Endothelial cell (in vitro differentiated cells): ENCODE measurements at regions not wholly inside any gene's neighbourhood (a gene's known extent, or its start where the extent isn't known, plus 50 kb on each side); places are given as distances from the start of the nearest gene placed in this dataset.

ENCODE experiments used
- DNase-seq: peaks from one replicate; pipeline ENCODE4 v3.0.0; 2021; ENCODE audit warnings: low spot score
- H3K27ac Mint-ChIP-seq: one replicate; pipeline ENCODE4 v1.8.0; 2021; ENCODE audit warnings: mixed read lengths, inconsistent platforms; ENCODE audit not compliant: unreplicated experiment
- H3K27me3 Mint-ChIP-seq: one replicate; pipeline ENCODE4 v1.8.0; 2021; ENCODE audit warnings: mild to moderate bottlenecking, moderate library complexity, mixed read lengths, inconsistent platforms; ENCODE audit not compliant: unreplicated experiment
- H3K36me3 Mint-ChIP-seq: one replicate; pipeline ENCODE4 v1.8.0; 2021; ENCODE audit warnings: mild to moderate bottlenecking, low read depth, mixed read lengths, inconsistent platforms; ENCODE audit not compliant: unreplicated experiment
- H3K4me1 Mint-ChIP-seq: one replicate; pipeline ENCODE4 v1.8.0; 2021; ENCODE audit warnings: mild to moderate bottlenecking, mixed read lengths, inconsistent platforms; ENCODE audit not compliant: unreplicated experiment
- H3K4me3 Mint-ChIP-seq: one replicate; pipeline ENCODE4 v1.8.0; 2021; ENCODE audit warnings: mild to moderate bottlenecking, mixed read lengths, inconsistent platforms; ENCODE audit not compliant: unreplicated experiment
- H3K9me3 Mint-ChIP-seq: one replicate; pipeline ENCODE4 v1.8.0; 2021; ENCODE audit warnings: mixed read lengths, inconsistent platforms; ENCODE audit not compliant: unreplicated experiment
- TF ChIP-seq, protein P1 (sequence below): fragments of 200-600 bp; sonication (generic); IDR thresholded peaks from one replicate; pipeline ENCODE4 v1.5.0; 2021; ENCODE audit warnings: antibody characterized with exemption; ENCODE audit not compliant: unreplicated experiment

DNA sequence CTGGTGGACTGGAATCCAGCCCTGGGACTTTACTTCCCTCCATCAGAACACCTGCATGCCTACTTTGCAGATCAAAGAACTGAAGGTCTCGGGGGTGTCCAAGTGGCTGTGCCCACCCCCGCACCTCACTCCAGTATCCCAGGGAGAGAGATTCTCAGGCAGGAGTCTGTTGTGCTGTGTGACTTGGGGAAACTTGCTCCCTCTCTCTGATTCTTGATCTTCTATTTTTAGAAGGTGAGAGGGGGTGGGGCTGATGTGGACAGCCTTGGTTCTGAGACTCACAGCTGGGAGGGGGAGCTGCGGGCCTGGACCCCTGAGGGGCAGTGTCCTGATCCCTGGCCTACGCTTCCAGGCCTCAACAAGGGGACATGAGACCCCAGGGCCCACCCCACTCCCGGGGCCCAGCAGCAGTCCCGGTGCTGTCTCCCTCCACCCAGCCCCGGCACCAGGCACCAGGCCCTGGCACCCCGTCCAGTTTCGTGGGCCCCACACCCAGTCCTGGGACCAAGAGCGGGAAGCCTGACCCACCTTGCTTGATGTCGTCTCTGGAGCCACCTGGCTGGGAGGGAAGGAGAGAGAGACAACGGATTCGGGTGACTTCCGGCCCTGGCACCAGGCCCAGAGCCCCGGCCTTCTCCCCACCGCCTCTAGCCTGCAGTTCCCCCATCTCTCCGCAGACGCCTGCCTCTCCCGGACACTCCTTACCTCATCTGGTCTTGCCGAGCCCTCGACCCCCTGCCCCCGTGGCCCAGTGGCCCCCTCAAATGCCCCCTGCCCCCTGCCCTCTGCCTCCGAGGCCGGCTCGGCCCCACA is 74.0 kb upstream of the SPTLC1 start:
- H3K4me3 Mint-ChIP-seq: no peak overlapping the region
- no peak overlapping the region for H3K27ac Mint-ChIP-seq
- peaks cover 3% of the 10 kb centered on the region for H3K27me3 Mint-ChIP-seq
- TF ChIP-seq, protein P1, sequence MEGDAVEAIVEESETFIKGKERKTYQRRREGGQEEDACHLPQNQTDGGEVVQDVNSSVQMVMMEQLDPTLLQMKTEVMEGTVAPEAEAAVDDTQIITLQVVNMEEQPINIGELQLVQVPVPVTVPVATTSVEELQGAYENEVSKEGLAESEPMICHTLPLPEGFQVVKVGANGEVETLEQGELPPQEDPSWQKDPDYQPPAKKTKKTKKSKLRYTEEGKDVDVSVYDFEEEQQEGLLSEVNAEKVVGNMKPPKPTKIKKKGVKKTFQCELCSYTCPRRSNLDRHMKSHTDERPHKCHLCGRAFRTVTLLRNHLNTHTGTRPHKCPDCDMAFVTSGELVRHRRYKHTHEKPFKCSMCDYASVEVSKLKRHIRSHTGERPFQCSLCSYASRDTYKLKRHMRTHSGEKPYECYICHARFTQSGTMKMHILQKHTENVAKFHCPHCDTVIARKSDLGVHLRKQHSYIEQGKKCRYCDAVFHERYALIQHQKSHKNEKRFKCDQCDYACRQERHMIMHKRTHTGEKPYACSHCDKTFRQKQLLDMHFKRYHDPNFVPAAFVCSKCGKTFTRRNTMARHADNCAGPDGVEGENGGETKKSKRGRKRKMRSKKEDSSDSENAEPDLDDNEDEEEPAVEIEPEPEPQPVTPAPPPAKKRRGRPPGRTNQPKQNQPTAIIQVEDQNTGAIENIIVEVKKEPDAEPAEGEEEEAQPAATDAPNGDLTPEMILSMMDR: no peak
- no peaks in the 10 kb centered on the region for H3K4me1 Mint-ChIP-seq
- DNase-seq: no peak
- peaks cover 5% of the 10 kb centered on the region for H3K36me3 Mint-ChIP-seq
- H3K9me3 Mint-ChIP-seq: no peaks in the 10 kb centered on the region

DNA sequence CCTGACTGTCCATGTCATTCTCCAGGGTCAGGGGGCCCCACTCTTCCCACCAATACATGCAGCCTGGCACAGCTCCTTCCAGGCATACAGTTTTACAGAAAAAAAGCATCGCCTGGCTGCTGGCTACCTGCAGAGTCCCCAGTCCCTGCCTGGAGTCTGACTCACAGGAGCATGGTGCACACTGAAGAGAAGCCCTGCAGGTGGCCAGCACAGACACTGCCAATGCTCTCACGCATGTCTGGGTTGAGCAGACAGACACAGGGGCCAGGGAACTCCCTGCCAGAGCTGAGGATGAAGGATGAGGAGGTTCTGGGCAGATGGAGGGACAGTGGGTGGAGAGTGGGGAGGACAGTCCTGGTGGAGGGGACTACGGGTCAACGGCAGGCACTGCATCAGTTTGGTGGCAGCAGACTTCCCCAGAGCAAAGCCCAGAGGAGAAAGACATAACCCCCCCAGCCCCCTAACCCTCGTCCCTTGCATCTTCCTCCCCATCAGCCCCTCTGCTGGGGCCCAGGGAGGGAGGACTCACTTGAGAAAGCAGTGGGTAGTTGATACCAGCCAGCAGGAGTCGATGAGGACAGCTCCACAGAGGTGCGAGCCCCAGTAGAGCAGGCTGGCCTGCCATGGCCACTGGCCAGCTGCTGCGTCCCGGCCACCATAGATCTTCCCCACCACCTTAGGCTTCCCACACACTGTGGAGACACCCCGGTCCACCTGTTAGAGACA is 72.9 kb upstream of the SPTLC1 start:
- no peak overlapping the region for H3K4me3 Mint-ChIP-seq
- TF ChIP-seq, protein P1: no peak
- H3K9me3 Mint-ChIP-seq: no peaks in the 10 kb centered on the region
- no peaks in the 10 kb centered on the region for H3K4me1 Mint-ChIP-seq
- no peak overlapping the region for H3K27ac Mint-ChIP-seq
- peaks cover 10% of the 10 kb centered on the region for H3K36me3 Mint-ChIP-seq
- H3K27me3 Mint-ChIP-seq: peaks cover 7% of the 10 kb centered on the region
- no peak for DNase-seq

DNA sequence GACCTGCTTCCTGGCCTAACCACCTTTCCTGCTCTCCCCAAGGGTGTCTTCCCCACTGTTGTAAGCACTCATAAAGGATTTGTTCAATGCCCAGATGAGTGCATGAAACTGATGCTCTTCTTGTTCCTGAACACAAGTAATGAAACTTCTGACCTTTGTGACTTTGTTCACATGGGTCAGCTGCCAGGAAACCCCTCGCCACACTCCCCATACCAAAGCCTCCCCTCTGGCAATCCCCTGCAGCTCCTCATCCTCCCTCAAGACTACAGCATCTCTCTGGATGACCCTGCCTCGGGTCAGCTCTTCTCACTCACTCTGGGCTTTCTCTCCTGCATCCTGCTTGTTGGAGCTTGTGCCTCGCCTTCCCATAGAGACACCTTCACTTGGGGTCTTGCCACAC is 72.2 kb upstream of the SPTLC1 start:
- H3K9me3 Mint-ChIP-seq: no peaks in the 10 kb centered on the region
- DNase-seq: no peak
- peaks cover 7% of the 10 kb centered on the region for H3K27me3 Mint-ChIP-seq
- no peak overlapping the region for H3K27ac Mint-ChIP-seq
- peaks cover 10% of the 10 kb centered on the region for H3K36me3 Mint-ChIP-seq
- TF ChIP-seq, protein P1: no peak
- no peaks in the 10 kb centered on the region for H3K4me1 Mint-ChIP-seq
- H3K4me3 Mint-ChIP-seq: no peak overlapping the region

DNA sequence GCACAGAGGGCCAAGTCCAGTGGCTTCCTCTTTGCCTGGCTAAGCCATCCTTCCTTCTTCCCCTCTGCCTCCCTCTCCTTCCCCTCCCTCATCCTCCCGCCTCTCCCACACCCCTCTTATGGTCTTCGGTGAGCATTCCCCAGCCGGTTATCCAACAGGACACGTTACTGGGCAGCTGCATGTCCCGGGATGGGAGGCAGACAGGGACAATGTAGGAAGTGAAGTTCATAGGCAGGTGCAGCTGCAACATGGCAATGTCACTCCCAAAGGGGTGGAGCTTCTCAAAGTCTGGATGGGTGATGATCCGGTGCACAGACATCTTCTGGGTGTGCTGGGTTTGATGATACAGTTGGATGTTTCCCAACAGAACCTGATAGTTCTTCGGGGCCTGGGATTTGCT is 71.4 kb upstream of the SPTLC1 start:
- H3K27ac Mint-ChIP-seq: no peak overlapping the region
- no peaks in the 10 kb centered on the region for H3K9me3 Mint-ChIP-seq

More for the DNA sequence above, 71.4 kb upstream of the SPTLC1 start:
- TF ChIP-seq, protein P1: no peak
- H3K4me3 Mint-ChIP-seq: no peak overlapping the region
- no peaks in the 10 kb centered on the region for H3K4me1 Mint-ChIP-seq
- H3K36me3 Mint-ChIP-seq: peaks cover 13% of the 10 kb centered on the region
- no peak for DNase-seq
- H3K27me3 Mint-ChIP-seq: peaks cover 7% of the 10 kb centered on the region
